ENCODE measurements at regions not wholly inside any gene's neighbourhood (a gene's known extent, or its start where the extent isn't known, plus 50 kb on each side); places are given as distances from the start of the nearest gene placed in this dataset.
A peak's percentile ranks its signal among the peaks of the same experiment; 100 is the strongest.
"Not testable (repeated sequence)": the region's sequence is repeated elsewhere in the genome, so short reads cannot be mapped to it uniquely, and the experiment has no call there.

DNA sequence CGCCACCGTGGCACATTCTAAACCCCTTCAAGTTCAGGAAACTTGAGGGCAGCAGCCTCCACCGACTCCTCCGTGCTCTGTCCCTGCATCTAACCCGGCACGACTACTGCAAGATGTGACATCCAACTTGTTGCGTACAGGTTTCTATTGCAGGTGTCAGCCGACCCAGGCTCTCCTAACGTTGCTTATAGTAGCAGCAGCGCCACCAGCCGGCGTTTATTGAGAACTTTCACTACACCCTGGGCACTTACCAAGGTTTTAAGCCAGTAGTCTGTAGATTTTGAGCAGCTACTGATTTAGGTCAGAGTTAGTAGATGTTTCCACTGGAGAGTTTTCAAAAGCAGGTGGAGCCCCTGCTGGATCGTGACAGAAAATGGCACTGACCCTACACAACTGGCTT lies 200.6 kb upstream of the PRKX start:
- H3K4me1 ChIP-seq (ENCODE audit: insufficient read depth, poor library complexity, severe bottlenecking); H3K27ac ChIP-seq (ENCODE audit: poor library complexity, severe bottlenecking); H3K27me3 ChIP-seq (ENCODE audit: insufficient read depth, poor library complexity, severe bottlenecking); H3K9me3 ChIP-seq (ENCODE audit: severe bottlenecking); ATAC-seq (ENCODE audit: low read depth); H3K36me3 ChIP-seq (ENCODE audit: low read depth); DNase-seq (ENCODE audit: low spot score); H3K4me3 ChIP-seq (ENCODE audit: severe bottlenecking): not testable (repeated sequence)

DNA sequence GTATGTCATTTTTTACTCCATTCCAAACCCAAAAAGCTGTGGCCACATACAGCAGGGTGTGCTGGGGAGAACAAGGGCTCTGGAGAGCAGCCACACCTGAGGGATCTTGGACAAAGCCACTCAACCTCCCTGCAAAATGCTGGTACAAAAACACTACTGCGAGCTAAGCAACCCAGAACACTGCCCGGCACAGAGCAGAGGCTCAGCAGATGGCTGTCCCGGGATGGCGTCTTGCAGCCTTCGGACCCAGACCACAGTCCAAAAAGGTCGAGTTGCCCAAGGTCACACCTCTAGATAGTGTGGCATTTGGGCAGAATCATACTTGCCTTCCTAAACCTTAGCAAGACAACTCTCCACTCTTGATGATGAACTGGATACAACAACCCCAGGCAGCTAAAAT lies 197.6 kb upstream of the PRKX start:
- not testable (repeated sequence) for H3K4me1 ChIP-seq (ENCODE audit: insufficient read depth, poor library complexity, severe bottlenecking); H3K9me3 ChIP-seq (ENCODE audit: severe bottlenecking); H3K27me3 ChIP-seq (ENCODE audit: insufficient read depth, poor library complexity, severe bottlenecking); H3K36me3 ChIP-seq (ENCODE audit: low read depth); ATAC-seq (ENCODE audit: low read depth); H3K4me3 ChIP-seq (ENCODE audit: severe bottlenecking); H3K27ac ChIP-seq (ENCODE audit: poor library complexity, severe bottlenecking); DNase-seq (ENCODE audit: low spot score)

DNA sequence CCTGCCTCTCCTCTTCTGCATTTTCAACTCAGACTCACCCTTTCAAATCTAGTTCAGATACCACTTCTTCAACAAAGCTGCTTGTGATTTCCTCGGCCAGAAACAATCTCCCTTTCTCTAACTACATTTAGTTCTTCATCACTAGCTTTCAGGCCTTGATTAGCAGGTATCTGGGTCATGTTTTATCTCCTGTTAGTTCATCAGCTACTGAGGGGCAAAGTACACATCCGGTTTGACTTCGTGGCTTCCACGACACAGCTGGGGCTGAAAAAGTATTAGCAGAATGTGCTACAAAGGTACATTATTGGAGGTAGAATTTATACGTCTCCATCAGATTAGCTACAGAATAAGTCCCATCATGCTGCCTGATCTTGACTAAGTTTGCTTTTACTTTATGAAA lies 197.2 kb upstream of the PRKX start:
- H3K36me3 ChIP-seq (ENCODE audit: low read depth); H3K27ac ChIP-seq (ENCODE audit: poor library complexity, severe bottlenecking); H3K4me3 ChIP-seq (ENCODE audit: severe bottlenecking); H3K27me3 ChIP-seq (ENCODE audit: insufficient read depth, poor library complexity, severe bottlenecking); DNase-seq (ENCODE audit: low spot score); ATAC-seq (ENCODE audit: low read depth); H3K9me3 ChIP-seq (ENCODE audit: severe bottlenecking); H3K4me1 ChIP-seq (ENCODE audit: insufficient read depth, poor library complexity, severe bottlenecking): not testable (repeated sequence)

DNA sequence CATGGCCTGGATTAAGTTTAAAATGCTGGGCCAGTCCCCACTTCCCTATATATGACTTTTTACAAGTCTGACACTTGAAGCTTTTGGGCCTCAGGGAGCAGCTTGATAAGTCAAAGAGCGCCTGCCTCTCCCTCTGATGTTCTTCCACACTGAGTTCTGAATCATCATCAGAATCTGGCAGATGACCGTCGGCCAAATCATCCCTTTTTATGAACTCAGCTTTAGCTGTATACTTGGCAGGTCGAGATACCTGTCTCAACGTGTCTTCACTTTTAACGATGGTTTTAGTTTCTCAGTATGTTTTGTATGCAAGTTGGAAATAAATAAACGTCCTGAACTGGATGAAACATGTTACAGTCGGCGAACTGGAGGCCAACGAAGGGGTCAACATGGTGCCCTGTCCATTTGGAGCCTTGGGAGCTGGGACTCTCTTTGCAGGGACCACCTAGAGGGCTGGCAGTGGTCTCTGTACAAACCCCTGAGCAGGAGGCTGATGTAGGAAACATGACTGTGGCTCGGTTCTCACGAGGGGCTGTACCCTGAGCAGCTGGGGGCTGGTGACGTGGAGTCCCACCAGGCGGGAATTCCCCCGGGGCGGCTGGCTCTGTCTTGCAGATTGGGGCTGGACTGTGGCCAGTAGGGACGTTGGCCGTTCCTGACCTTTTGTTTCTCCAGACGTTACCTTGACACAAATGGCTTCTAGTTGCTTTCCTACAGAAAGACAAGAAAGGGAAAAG lies 192.2 kb upstream of the PRKX start:
- DNase-seq (ENCODE audit: low spot score); H3K9me3 ChIP-seq (ENCODE audit: severe bottlenecking); H3K27me3 ChIP-seq (ENCODE audit: insufficient read depth, poor library complexity, severe bottlenecking); H3K4me3 ChIP-seq (ENCODE audit: severe bottlenecking); H3K4me1 ChIP-seq (ENCODE audit: insufficient read depth, poor library complexity, severe bottlenecking); H3K36me3 ChIP-seq (ENCODE audit: low read depth); H3K27ac ChIP-seq (ENCODE audit: poor library complexity, severe bottlenecking); ATAC-seq (ENCODE audit: low read depth): not testable (repeated sequence)

DNA sequence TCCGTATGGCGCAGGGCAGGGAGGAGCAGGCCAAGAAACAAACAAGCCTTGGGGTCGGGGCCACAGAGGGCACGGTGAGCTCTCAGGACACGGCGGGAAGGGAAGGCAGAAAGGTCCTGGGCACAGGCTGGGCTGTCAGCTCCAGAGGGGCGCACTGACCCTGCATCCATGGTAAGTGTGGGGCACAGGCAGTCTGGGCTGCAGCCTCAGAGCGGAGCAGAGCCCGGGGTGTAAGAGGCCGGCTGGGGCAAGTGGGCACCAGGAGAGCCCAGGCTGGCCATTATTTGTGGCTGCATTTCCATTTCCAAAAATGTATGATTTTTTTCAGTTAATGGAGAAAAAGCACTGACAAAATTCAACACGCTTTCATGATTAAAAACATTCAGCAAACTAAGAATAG lies 188.8 kb upstream of the PRKX start:
- H3K4me3 ChIP-seq (ENCODE audit: severe bottlenecking); H3K9me3 ChIP-seq (ENCODE audit: severe bottlenecking); H3K27me3 ChIP-seq (ENCODE audit: insufficient read depth, poor library complexity, severe bottlenecking); H3K4me1 ChIP-seq (ENCODE audit: insufficient read depth, poor library complexity, severe bottlenecking); DNase-seq (ENCODE audit: low spot score); H3K36me3 ChIP-seq (ENCODE audit: low read depth); ATAC-seq (ENCODE audit: low read depth); H3K27ac ChIP-seq (ENCODE audit: poor library complexity, severe bottlenecking): not testable (repeated sequence)

DNA sequence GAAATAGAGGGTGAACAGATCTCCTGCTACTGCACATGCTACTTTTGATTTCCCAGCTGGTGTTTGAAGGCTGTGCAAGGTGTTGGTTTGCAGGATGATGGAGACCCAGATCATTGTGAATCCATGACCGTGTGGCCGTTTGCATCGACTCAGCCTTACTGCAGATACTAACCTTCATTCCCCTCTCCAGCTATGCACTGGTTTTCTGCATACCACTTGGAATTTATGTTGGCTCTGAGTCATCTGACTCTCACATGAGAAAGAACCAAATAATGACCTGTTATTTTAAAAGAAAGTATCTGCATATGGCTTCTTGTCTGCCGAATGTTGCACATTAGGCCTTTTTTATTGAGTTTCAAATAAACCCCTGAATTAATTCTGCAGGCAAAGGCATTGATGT lies 183.3 kb upstream of the PRKX start:
- not testable (repeated sequence) for H3K4me1 ChIP-seq (ENCODE audit: insufficient read depth, poor library complexity, severe bottlenecking); H3K4me3 ChIP-seq (ENCODE audit: severe bottlenecking); H3K9me3 ChIP-seq (ENCODE audit: severe bottlenecking); ATAC-seq (ENCODE audit: low read depth); H3K27me3 ChIP-seq (ENCODE audit: insufficient read depth, poor library complexity, severe bottlenecking); DNase-seq (ENCODE audit: low spot score); H3K36me3 ChIP-seq (ENCODE audit: low read depth); H3K27ac ChIP-seq (ENCODE audit: poor library complexity, severe bottlenecking)

DNA sequence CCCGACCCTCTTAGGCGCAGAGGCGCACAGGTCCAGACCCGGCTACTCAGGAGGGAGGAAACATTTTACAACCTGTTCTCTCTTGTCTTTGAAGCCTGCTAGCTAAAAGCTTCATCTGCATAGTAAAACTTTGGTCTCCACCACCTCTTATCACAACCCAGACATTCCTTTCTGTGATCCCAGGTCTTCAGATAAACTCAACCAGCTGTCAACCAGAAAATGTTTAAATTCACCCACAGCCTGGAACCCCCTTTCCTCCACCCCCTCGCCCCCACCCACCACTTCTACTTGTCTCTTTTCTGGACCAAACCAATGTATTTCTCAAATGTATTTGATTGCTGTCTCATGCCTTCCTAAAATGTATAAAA lies 169.1 kb upstream of the PRKX start:
- not testable (repeated sequence) for H3K27me3 ChIP-seq (ENCODE audit: insufficient read depth, poor library complexity, severe bottlenecking); H3K27ac ChIP-seq (ENCODE audit: poor library complexity, severe bottlenecking); H3K4me3 ChIP-seq (ENCODE audit: severe bottlenecking); DNase-seq (ENCODE audit: low spot score); H3K36me3 ChIP-seq (ENCODE audit: low read depth); ATAC-seq (ENCODE audit: low read depth); H3K4me1 ChIP-seq (ENCODE audit: insufficient read depth, poor library complexity, severe bottlenecking); H3K9me3 ChIP-seq (ENCODE audit: severe bottlenecking)

DNA sequence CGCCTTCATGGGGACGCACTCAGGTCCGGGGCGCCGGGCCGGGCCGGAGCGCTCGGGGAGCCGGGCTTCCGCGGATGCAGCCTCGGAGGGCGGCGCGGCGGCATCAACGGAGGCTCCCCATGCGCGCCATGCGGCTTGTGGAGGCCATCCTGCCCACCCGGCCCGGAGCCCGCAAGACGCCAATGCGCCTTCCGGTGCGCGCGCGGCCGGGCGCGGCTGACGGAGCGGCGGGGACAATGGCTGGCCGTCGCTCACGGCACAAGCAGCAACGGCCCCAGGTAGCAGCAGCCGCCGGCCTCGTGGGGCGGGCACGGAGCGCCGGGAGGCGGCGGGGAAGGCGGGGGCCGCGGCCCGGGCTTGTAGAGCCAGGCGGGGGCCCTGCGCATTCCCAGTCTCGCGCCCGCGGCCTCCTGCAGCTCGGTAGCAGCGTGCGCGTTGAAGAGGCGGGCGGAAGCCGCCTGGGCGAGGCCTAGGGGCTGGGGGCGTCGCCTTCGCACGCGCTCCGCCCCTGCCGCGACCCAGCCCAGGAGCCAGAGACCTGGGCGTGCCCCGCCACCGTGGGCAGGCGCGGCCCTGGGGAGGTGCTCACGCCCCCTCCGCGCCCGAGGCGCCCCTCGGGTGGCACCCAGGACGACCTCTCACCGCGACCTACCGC lies 168.6 kb upstream of the PRKX start:
- H3K4me1 ChIP-seq (ENCODE audit: insufficient read depth, poor library complexity, severe bottlenecking); H3K4me3 ChIP-seq (ENCODE audit: severe bottlenecking); H3K27ac ChIP-seq (ENCODE audit: poor library complexity, severe bottlenecking); H3K27me3 ChIP-seq (ENCODE audit: insufficient read depth, poor library complexity, severe bottlenecking); H3K9me3 ChIP-seq (ENCODE audit: severe bottlenecking); H3K36me3 ChIP-seq (ENCODE audit: low read depth); DNase-seq (ENCODE audit: low spot score): not testable (repeated sequence)
- peak; percentile 84 for ATAC-seq (ENCODE audit: low read depth)

DNA sequence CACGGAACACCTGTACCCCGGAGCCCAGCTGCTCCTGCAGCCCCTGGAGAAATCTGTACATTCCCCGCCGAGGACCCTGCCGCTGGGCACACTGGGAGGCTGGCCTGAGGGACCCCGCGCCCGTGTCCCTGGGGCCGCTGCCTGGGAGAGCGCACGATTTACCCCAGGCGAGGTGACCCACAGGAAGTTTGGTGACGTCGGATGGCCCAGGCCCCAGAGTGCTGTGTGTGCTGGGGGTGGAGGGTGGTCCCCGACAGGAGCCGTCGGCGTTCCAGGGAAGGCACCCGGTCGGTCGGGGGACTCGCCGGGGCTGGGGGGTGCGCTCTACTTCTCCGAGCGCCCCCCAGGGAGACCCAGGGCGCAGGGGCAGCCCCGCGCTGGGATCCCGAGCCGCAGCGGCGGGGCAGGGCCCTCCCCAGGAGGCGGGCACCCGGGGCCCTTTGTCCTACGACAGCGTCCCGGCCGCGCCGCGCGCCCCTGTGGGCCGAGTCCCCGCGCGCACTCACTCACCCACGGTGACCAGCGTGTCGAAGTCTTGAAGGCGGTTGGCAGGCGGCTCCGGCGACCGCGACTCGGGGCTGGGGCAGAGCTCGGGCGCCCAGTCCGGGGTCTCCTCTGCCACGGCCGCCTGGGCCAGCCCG lies 167.9 kb upstream of the PRKX start:
- H3K4me1 ChIP-seq (ENCODE audit: insufficient read depth, poor library complexity, severe bottlenecking); H3K9me3 ChIP-seq (ENCODE audit: severe bottlenecking): not testable (repeated sequence)

DNA sequence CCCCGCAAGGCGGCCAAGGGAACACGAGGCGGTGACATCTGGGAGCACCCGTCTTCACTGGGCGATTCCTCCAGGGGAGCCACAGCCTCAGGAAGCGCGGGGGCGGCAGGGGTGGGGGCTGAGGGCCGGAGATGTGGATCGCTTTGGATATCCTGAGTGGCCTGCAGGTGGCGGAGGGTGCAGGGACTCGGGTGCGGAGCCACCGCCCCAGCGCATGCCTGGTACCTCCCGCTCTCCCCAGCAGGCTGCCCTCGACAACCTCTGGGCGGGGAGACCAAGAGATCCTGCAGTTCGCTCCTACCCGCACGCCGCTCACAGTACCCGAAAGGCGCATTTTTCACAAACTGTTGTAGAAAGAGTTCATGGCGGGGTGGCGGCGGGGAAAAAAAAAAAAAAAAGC lies 162.9 kb upstream of the PRKX start:
- ATAC-seq (ENCODE audit: low read depth); H3K27ac ChIP-seq (ENCODE audit: poor library complexity, severe bottlenecking); H3K36me3 ChIP-seq (ENCODE audit: low read depth); H3K27me3 ChIP-seq (ENCODE audit: insufficient read depth, poor library complexity, severe bottlenecking); H3K4me3 ChIP-seq (ENCODE audit: severe bottlenecking); DNase-seq (ENCODE audit: low spot score); H3K9me3 ChIP-seq (ENCODE audit: severe bottlenecking); H3K4me1 ChIP-seq (ENCODE audit: insufficient read depth, poor library complexity, severe bottlenecking): not testable (repeated sequence)

More for the DNA sequence above, 167.9 kb upstream of the PRKX start:
- H3K27ac ChIP-seq (ENCODE audit: poor library complexity, severe bottlenecking); DNase-seq (ENCODE audit: low spot score); ATAC-seq (ENCODE audit: low read depth); H3K36me3 ChIP-seq (ENCODE audit: low read depth); H3K27me3 ChIP-seq (ENCODE audit: insufficient read depth, poor library complexity, severe bottlenecking); H3K4me3 ChIP-seq (ENCODE audit: severe bottlenecking): not testable (repeated sequence)

DNA sequence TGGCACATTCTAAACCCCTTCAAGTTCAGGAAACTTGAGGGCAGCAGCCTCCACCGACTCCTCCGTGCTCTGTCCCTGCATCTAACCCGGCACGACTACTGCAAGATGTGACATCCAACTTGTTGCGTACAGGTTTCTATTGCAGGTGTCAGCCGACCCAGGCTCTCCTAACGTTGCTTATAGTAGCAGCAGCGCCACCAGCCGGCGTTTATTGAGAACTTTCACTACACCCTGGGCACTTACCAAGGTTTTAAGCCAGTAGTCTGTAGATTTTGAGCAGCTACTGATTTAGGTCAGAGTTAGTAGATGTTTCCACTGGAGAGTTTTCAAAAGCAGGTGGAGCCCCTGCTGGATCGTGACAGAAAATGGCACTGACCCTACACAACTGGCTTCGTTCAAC lies 162.2 kb upstream of the PRKX start:
- not testable (repeated sequence) for DNase-seq (ENCODE audit: low spot score); H3K4me1 ChIP-seq (ENCODE audit: insufficient read depth, poor library complexity, severe bottlenecking); H3K27ac ChIP-seq (ENCODE audit: poor library complexity, severe bottlenecking); H3K4me3 ChIP-seq (ENCODE audit: severe bottlenecking); H3K27me3 ChIP-seq (ENCODE audit: insufficient read depth, poor library complexity, severe bottlenecking); ATAC-seq (ENCODE audit: low read depth); H3K9me3 ChIP-seq (ENCODE audit: severe bottlenecking); H3K36me3 ChIP-seq (ENCODE audit: low read depth)

All from RWPE2 (cell line).